Endothelial cell of umbilical vein (primary cell): ENCODE measurements at regions not wholly inside any gene's neighbourhood (a gene's known extent, or its start where the extent isn't known, plus 50 kb on each side); places are given as distances from the start of the nearest gene placed in this dataset.

ENCODE experiments used
- EZH2 ChIP-seq: IDR thresholded peaks from 2 replicates; pipeline ENCODE4 v1.6.1; 2012; ENCODE audit warnings: borderline replicate concordance, low read depth, mild to moderate bottlenecking, moderate library complexity, low read length, inconsistent platforms; ENCODE audit not compliant: severe bottlenecking
- MYC ChIP-seq: IDR thresholded peaks from one replicate; pipeline ENCODE4 v1.6.1; 2011; ENCODE audit warnings: mild to moderate bottlenecking, low read depth, low read length
- POLR2A ChIP-seq: IDR thresholded peaks from 2 replicates; pipeline ENCODE4 v1.6.1; 2012; ENCODE audit warnings: low read depth, mild to moderate bottlenecking, control low read depth, low read length
- POLR2AphosphoS5 ChIP-seq: IDR thresholded peaks from 2 replicates; pipeline ENCODE4 v1.6.1; 2012; ENCODE audit warnings: low read depth, mild to moderate bottlenecking, control low read depth, low read length, moderate library complexity; ENCODE audit not compliant: insufficient read depth
- TF ChIP-seq, protein P1 (sequence below), 2 donors: IDR thresholded peaks; 1 replicate in 1 of 2; 2 replicates in 1 of 2; pipeline ENCODE4 v1.5.1; 2011; ENCODE audit warnings: low read length in 2 of 2, mild to moderate bottlenecking in 2 of 2, moderate library complexity in 2 of 2, control low read depth in 1 of 2, inconsistent platforms in 1 of 2, low read depth in 1 of 2; ENCODE audit not compliant: insufficient read depth in 1 of 2; ENCODE audit errors: extremely low read depth in 1 of 2
- TF ChIP-seq, protein P2 (sequence below): IDR thresholded peaks from 2 replicates; pipeline ENCODE4 v1.6.1; 2011; ENCODE audit not compliant: insufficient read depth, insufficient read length

- TF ChIP-seq, protein P1, sequence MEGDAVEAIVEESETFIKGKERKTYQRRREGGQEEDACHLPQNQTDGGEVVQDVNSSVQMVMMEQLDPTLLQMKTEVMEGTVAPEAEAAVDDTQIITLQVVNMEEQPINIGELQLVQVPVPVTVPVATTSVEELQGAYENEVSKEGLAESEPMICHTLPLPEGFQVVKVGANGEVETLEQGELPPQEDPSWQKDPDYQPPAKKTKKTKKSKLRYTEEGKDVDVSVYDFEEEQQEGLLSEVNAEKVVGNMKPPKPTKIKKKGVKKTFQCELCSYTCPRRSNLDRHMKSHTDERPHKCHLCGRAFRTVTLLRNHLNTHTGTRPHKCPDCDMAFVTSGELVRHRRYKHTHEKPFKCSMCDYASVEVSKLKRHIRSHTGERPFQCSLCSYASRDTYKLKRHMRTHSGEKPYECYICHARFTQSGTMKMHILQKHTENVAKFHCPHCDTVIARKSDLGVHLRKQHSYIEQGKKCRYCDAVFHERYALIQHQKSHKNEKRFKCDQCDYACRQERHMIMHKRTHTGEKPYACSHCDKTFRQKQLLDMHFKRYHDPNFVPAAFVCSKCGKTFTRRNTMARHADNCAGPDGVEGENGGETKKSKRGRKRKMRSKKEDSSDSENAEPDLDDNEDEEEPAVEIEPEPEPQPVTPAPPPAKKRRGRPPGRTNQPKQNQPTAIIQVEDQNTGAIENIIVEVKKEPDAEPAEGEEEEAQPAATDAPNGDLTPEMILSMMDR (IDR thresholded peaks at IDR 0.05; ENCODE audit: extremely low read depth in 1 of 2, insufficient read depth in 1 of 2, low read depth in 1 of 2, low read length in 2 of 2): no peak
- TF ChIP-seq, protein P2, sequence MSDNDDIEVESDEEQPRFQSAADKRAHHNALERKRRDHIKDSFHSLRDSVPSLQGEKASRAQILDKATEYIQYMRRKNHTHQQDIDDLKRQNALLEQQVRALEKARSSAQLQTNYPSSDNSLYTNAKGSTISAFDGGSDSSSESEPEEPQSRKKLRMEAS: no peak
- TF ChIP-seq POLR2A (peak; percentile 45), POLR2AphosphoS5 (peak; percentile 69), EZH2 (no peak), MYC (no peak)
These were observed 79.5 kb upstream of the FAM9C start for GRCh38 chrX:13123857-13124345.
